Kidney (tissue), 13 donors: ENCODE measurements at regions not wholly inside any gene's neighbourhood (a gene's known extent, or its start where the extent isn't known, plus 50 kb on each side); places are given as distances from the start of the nearest gene placed in this dataset.

Experiments used
- DNase-seq, 5 donors: peaks; one replicate each; pipeline ENCODE4 v3.0.0-alpha.2; 2013 to 2020
- FAIRE-seq: peaks from 2 replicates; lab custom pipeline; 2012; peaks lifted over from hg19 to GRCh38; lab: Jason Lieb, UNC
- H3K27ac ChIP-seq, 2 donors: one replicate each; pipeline ENCODE4 v1.7.0; 2013; ENCODE audit warnings: low read depth in 2 of 2, low read length in 2 of 2, inconsistent platforms in 1 of 2
- H3K27me3 ChIP-seq: one replicate; pipeline ENCODE4 v1.7.1; 2013; ENCODE audit warnings: low read length, inconsistent platforms; ENCODE audit not compliant: control insufficient read depth, insufficient read depth
- H3K36me3 ChIP-seq, 3 donors: one replicate each; pipeline versions ENCODE4 v1.7.0 to v1.7.1; 2013; ENCODE audit warnings: low read length in 3 of 3, control low read depth in 1 of 3, inconsistent platforms in 1 of 3; ENCODE audit not compliant: insufficient read depth in 3 of 3, control insufficient read depth in 2 of 3
- H3K4me1 ChIP-seq, 3 donors: one replicate each; pipeline versions ENCODE4 v1.7.0 to v1.7.1; 2013; ENCODE audit warnings: low read length in 3 of 3, inconsistent platforms in 1 of 3, low read depth in 1 of 3; ENCODE audit not compliant: control insufficient read depth in 2 of 3, insufficient read depth in 2 of 3
- H3K4me3 ChIP-seq, 3 donors: one replicate each; pipeline versions ENCODE4 v1.7.0 to v1.8.1; 2013; ENCODE audit warnings: low read length in 3 of 3, control low read depth in 1 of 3, inconsistent platforms in 1 of 3
- H3K9ac ChIP-seq, 3 donors: one replicate each; pipeline versions ENCODE4 v1.7.0 to v1.7.1; 2013; ENCODE audit warnings: low read length in 3 of 3, control low read depth in 1 of 3, inconsistent platforms in 1 of 3
- H3K9me3 ChIP-seq, 3 donors: one replicate each; pipeline versions ENCODE4 v1.7.0 to v1.7.1; 2013; ENCODE audit warnings: low read length in 3 of 3, control low read depth in 1 of 3, inconsistent platforms in 1 of 3; ENCODE audit not compliant: control insufficient read depth in 2 of 3, insufficient read depth in 1 of 3
- CTCF ChIP-seq: IDR thresholded peaks from 3 replicates; pipeline ENCODE4 v1.5.1; 2012; ENCODE audit warnings: mild to moderate bottlenecking, moderate library complexity, borderline replicate concordance; ENCODE audit not compliant: insufficient read depth; ENCODE audit errors: extremely low read depth
- intact Hi-C: fragments of 100-400 bp; cut with DNase I; formaldehyde crosslinking; loops from one replicate; pipeline ENCODE4 v1.11.1; 2022
- donor health status: control.
- donor health status: control.
- donor health status: control.
- donor health status: control.
- donor health status: control.
- donor health status: DM: yes; HTN: yes; CAD: no.
- donor health status: Normal renal cell carcinoma (clear cell type).

GRCh38 chr10:52965509-52965908 lies 192.9 kb upstream of the MBL2 start:
- FAIRE-seq, result no peak
- Histone ChIP-seq H3K36me3 (no peaks in the 10 kb centered on the region), H3K9ac (no peak overlapping the region), H3K4me1 (peaks cover 0 to 2% (median 0%) of the 10 kb centered on the region in 3 donors), H3K27me3 (no peaks in the 10 kb centered on the region), H3K27ac (peak overlapping the region; percentile 7 to 25), H3K9me3 (no peaks in the 10 kb centered on the region), H3K4me3 (peak overlapping the region in 2 of 3 donors; percentile 29 to 33)
- intact Hi-C loops, result no loop called here
- no peak for TF ChIP-seq CTCF
- DNase-seq, result peak in 1 of 5 donors; percentile 51

- intact Hi-C loops, result no loop called here
- DNase-seq, result peak in 1 of 5 donors; percentile 53
- FAIRE-seq, result no peak
Observed at GRCh38 chr10:52961323-52961722, 188.7 kb upstream of the MBL2 start.

GRCh38 chr10:52959810-52960209 lies 187.2 kb upstream of the MBL2 start:
- no peaks in the 10 kb centered on the region for H3K36me3 ChIP-seq
- no peak overlapping the region for H3K4me3 ChIP-seq
- intact Hi-C loops, result no loop called here
- H3K27ac ChIP-seq, result no peak overlapping the region
- no peak for DNase-seq
- H3K27me3 ChIP-seq, result no peaks in the 10 kb centered on the region
- no peaks in the 10 kb centered on the region for H3K4me1 ChIP-seq
- H3K9ac ChIP-seq, result no peak overlapping the region
- no peak for TF ChIP-seq CTCF
- FAIRE-seq, result no peak
- H3K9me3 ChIP-seq, result no peaks in the 10 kb centered on the region

More at GRCh38 chr10:52961323-52961722, 188.7 kb upstream of the MBL2 start:
- no peaks in the 10 kb centered on the region for H3K9me3 ChIP-seq
- peak overlapping the region; percentile 12 to 58 (median 30) for H3K4me3 ChIP-seq
- no peak for TF ChIP-seq CTCF
- H3K36me3 ChIP-seq, result no peaks in the 10 kb centered on the region
- H3K27me3 ChIP-seq, result no peaks in the 10 kb centered on the region
- no peak overlapping the region for H3K9ac ChIP-seq
- H3K27ac ChIP-seq, result no peak overlapping the region
- H3K4me1 ChIP-seq, result peaks cover 0 to 2% (median 0%) of the 10 kb centered on the region in 3 donors

GRCh38 chr10:52956861-52957260 lies 184.3 kb upstream of the MBL2 start:
- intact Hi-C loops, result no loop called here
- FAIRE-seq, result no peak
- Histone ChIP-seq H3K27me3 (no peaks in the 10 kb centered on the region), H3K9ac (no peak overlapping the region), H3K4me1 (peaks cover 0 to 5% (median 0%) of the 10 kb centered on the region in 3 donors), H3K36me3 (no peaks in the 10 kb centered on the region), H3K9me3 (no peaks in the 10 kb centered on the region), H3K4me3 (no peak overlapping the region), H3K27ac (no peak overlapping the region)
- TF ChIP-seq CTCF, result no peak
- no peak for DNase-seq
